ENCODE measurements at regions not wholly inside any gene's neighbourhood (a gene's known extent, or its start where the extent isn't known, plus 50 kb on each side); places are given as distances from the start of the nearest gene placed in this dataset.
"Not testable (repeated sequence)": the region's sequence is repeated elsewhere in the genome, so short reads cannot be mapped to it uniquely, and the experiment has no call there.

- DNase-seq (ENCODE audit: low read depth), result no peak
- in situ Hi-C loops (cut with HindIII; ENCODE audit: low pct_unique_long_range_greater_than_20kb, low sequenced_read_pairs), result no loop called here
Measured at GRCh38 chr6:121858310-121858709, 422.9 kb downstream of the GJA1 start.

- in situ Hi-C loops (cut with HindIII; ENCODE audit: low pct_unique_long_range_greater_than_20kb, low sequenced_read_pairs), result no loop called here
- no peak for DNase-seq (ENCODE audit: low read depth)
Measured at GRCh38 chr6:121858986-121859385, 423.5 kb downstream of the GJA1 start.

GRCh38 chr6:121865811-121866210 lies 430.4 kb downstream of the GJA1 start:
- no peak for DNase-seq (ENCODE audit: low read depth)
- in situ Hi-C loops (cut with HindIII; ENCODE audit: low pct_unique_long_range_greater_than_20kb, low sequenced_read_pairs), result no loop called here

- DNase-seq (ENCODE audit: low read depth), result no peak
- in situ Hi-C loops (cut with HindIII; ENCODE audit: low pct_unique_long_range_greater_than_20kb, low sequenced_read_pairs), result no loop called here
Measured at GRCh38 chr6:121867095-121867494, 431.6 kb downstream of the GJA1 start.

GRCh38 chr6:121868206-121868605 lies 432.8 kb downstream of the GJA1 start:
- in situ Hi-C loops (cut with HindIII; ENCODE audit: low pct_unique_long_range_greater_than_20kb, low sequenced_read_pairs), result no loop called here
- DNase-seq (ENCODE audit: low read depth), result no peak

- DNase-seq (ENCODE audit: low read depth), result no peak
- in situ Hi-C loops (cut with HindIII; ENCODE audit: low pct_unique_long_range_greater_than_20kb, low sequenced_read_pairs), result no loop called here
Measured at GRCh38 chr6:121873595-121873994, 438.1 kb downstream of the GJA1 start.

GRCh38 chr6:121876721-121877120 lies 441.3 kb downstream of the GJA1 start:
- in situ Hi-C loops (cut with HindIII; ENCODE audit: low pct_unique_long_range_greater_than_20kb, low sequenced_read_pairs), result no loop called here

GRCh38 chr6:121879149-121879548 lies 443.7 kb downstream of the GJA1 start:
- DNase-seq (ENCODE audit: low read depth), result no peak
- in situ Hi-C loops (cut with HindIII; ENCODE audit: low pct_unique_long_range_greater_than_20kb, low sequenced_read_pairs), result no loop called here

More at GRCh38 chr6:121876721-121877120, 441.3 kb downstream of the GJA1 start:
- no peak for DNase-seq (ENCODE audit: low read depth)

GRCh38 chr6:121880831-121881230 lies 445.4 kb downstream of the GJA1 start:
- no peak for DNase-seq (ENCODE audit: low read depth)
- in situ Hi-C loops (cut with HindIII; ENCODE audit: low pct_unique_long_range_greater_than_20kb, low sequenced_read_pairs), result no loop called here

GRCh38 chr6:121881974-121882667 lies 446.7 kb downstream of the GJA1 start:
- no peak for DNase-seq (ENCODE audit: low read depth)
- in situ Hi-C loops (cut with HindIII; ENCODE audit: low pct_unique_long_range_greater_than_20kb, low sequenced_read_pairs), result no loop called here

- in situ Hi-C loops (cut with HindIII; ENCODE audit: low pct_unique_long_range_greater_than_20kb, low sequenced_read_pairs), result no loop called here
- no peak for DNase-seq (ENCODE audit: low read depth)
Measured at GRCh38 chr6:121884091-121884490, 448.6 kb downstream of the GJA1 start.

GRCh38 chr6:121884620-121885019 lies 449.2 kb downstream of the GJA1 start:
- no peak for DNase-seq (ENCODE audit: low read depth)
- in situ Hi-C loops (cut with HindIII; ENCODE audit: low pct_unique_long_range_greater_than_20kb, low sequenced_read_pairs), result no loop called here

GRCh38 chr6:121885399-121886152 lies 450.1 kb downstream of the GJA1 start:
- in situ Hi-C loops (cut with HindIII; ENCODE audit: low pct_unique_long_range_greater_than_20kb, low sequenced_read_pairs), result no loop called here
- DNase-seq (ENCODE audit: low read depth), result no peak

- in situ Hi-C loops (cut with HindIII; ENCODE audit: low pct_unique_long_range_greater_than_20kb, low sequenced_read_pairs), result no loop called here
- no peak for DNase-seq (ENCODE audit: low read depth)
Measured at GRCh38 chr6:121886223-121886830, 450.9 kb downstream of the GJA1 start.

GRCh38 chr6:121887724-121888123 lies 452.3 kb downstream of the GJA1 start:
- DNase-seq (ENCODE audit: low read depth), result no peak
- in situ Hi-C loops (cut with HindIII; ENCODE audit: low pct_unique_long_range_greater_than_20kb, low sequenced_read_pairs), result no loop called here

- no peak for DNase-seq (ENCODE audit: low read depth)
- in situ Hi-C loops (cut with HindIII; ENCODE audit: low pct_unique_long_range_greater_than_20kb, low sequenced_read_pairs), result no loop called here
Measured at GRCh38 chr6:121890307-121890910, 455.0 kb downstream of the GJA1 start.

- DNase-seq (ENCODE audit: low read depth); in situ Hi-C loops (cut with HindIII; ENCODE audit: low pct_unique_long_range_greater_than_20kb, low sequenced_read_pairs): not testable (repeated sequence)
Measured at GRCh38 chr6:121895731-121896130, 460.3 kb downstream of the GJA1 start.

- DNase-seq (ENCODE audit: low read depth), result no peak
- in situ Hi-C loops (cut with HindIII; ENCODE audit: low pct_unique_long_range_greater_than_20kb, low sequenced_read_pairs), result no loop called here
Measured at GRCh38 chr6:121896363-121896762, 460.9 kb downstream of the GJA1 start.

GRCh38 chr6:121896771-121897170 lies 461.3 kb downstream of the GJA1 start:
- no peak for DNase-seq (ENCODE audit: low read depth)
- in situ Hi-C loops (cut with HindIII; ENCODE audit: low pct_unique_long_range_greater_than_20kb, low sequenced_read_pairs), result no loop called here
